Muscle layer of duodenum (tissue), 2 donors: ENCODE measurements at regions not wholly inside any gene's neighbourhood (a gene's known extent, or its start where the extent isn't known, plus 50 kb on each side); places are given as distances from the start of the nearest gene placed in this dataset.

ENCODE experiments used
- H3K27ac ChIP-seq: one replicate; pipeline ENCODE4 v1.7.0; 2013; ENCODE audit warnings: mild to moderate bottlenecking, low read length
- H3K27me3 ChIP-seq: one replicate; pipeline ENCODE4 v1.7.0; 2013; ENCODE audit warnings: low read depth, mild to moderate bottlenecking, control low read depth, low read length
- H3K36me3 ChIP-seq, 2 donors: one replicate each; pipeline ENCODE4 v1.7.0; 2013; ENCODE audit warnings: low read length in 2 of 2, control low read depth in 1 of 2, mild to moderate bottlenecking in 1 of 2; ENCODE audit not compliant: insufficient read depth in 2 of 2, control insufficient read depth in 1 of 2
- H3K4me1 ChIP-seq, 2 donors: one replicate each; pipeline ENCODE4 v1.7.0; 2013; ENCODE audit warnings: low read length in 2 of 2, mild to moderate bottlenecking in 2 of 2, control low read depth in 1 of 2, moderate library complexity in 1 of 2; ENCODE audit not compliant: insufficient read depth in 2 of 2, control insufficient read depth in 1 of 2
- H3K4me3 ChIP-seq, 2 donors: one replicate each; pipeline ENCODE4 v1.7.0; 2013; ENCODE audit warnings: low read length in 2 of 2, low read depth in 1 of 2, mild to moderate bottlenecking in 1 of 2
- H3K9me3 ChIP-seq, 2 donors: one replicate each; pipeline ENCODE4 v1.7.0; 2013; ENCODE audit warnings: low read length in 2 of 2, control low read depth in 1 of 2, mild to moderate bottlenecking in 1 of 2; ENCODE audit not compliant: control insufficient read depth in 1 of 2
- donor health status: healthy.

DNA sequence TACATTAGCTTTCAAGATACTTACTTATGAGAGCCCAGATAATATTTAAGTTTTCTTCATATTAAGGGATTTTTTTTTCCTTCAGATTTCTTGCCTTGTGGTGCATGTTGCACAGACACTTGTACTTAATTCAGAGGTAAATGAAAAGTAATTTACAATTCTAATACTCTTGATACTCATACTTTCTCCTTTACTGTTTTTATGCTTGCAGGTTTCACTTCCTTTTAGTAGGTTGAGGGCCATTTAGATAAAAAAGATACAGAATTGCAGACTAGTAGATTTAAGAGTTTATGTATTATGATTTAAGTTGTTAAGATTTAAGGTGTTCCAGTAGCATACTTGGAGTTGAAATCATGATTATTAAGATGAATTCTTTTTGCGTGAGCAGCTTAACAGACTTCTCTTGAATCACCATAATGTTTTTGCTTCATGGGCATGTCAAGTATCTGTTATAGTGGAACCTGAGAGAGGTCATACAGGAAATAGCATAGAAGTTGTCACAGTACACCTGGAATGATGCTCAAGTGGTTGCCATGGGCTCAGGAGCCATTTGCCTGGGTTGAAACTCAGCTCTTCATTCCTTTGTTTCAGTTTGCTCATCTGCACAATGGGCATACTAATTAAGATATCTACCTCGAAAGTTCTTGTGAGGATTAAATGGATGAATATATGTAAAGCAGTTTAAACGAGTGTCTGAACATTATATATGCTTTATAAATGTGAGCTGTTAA is 174.8 kb upstream of the PRPS1L1 start:
- no peak overlapping the region for H3K27ac ChIP-seq

DNA sequence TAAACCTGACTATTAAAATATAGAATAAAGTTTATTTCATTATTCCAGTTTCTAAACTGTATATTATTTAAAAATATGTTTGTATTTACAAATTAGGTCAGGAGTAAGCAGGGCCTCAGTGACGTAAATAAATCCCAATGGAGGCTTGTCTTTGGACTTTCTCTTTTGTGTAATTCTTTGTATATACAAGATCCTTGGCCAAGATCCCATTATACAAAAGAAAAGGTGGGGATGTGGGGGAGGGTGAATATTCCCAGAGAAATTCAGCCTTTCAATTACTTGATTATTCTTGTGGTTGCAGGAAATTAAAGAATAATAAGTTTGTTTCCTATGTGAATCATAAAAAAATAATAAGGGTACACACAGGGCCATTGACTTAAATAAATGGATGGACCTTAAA is 178.7 kb upstream of the PRPS1L1 start:
- Histone ChIP-seq H3K36me3 (no peaks in the 10 kb centered on the region), H3K9me3 (no peaks in the 10 kb centered on the region), H3K4me1 (no peaks in the 10 kb centered on the region), H3K4me3 (no peak overlapping the region), H3K27ac (no peak overlapping the region), H3K27me3 (no peaks in the 10 kb centered on the region)

More for the DNA sequence above, 174.8 kb upstream of the PRPS1L1 start:
- Histone ChIP-seq H3K4me1 (peaks cover 0 to 3% of the 10 kb centered on the region in 2 donors), H3K36me3 (no peaks in the 10 kb centered on the region), H3K27me3 (no peaks in the 10 kb centered on the region), H3K4me3 (no peak overlapping the region), H3K9me3 (no peaks in the 10 kb centered on the region)

DNA sequence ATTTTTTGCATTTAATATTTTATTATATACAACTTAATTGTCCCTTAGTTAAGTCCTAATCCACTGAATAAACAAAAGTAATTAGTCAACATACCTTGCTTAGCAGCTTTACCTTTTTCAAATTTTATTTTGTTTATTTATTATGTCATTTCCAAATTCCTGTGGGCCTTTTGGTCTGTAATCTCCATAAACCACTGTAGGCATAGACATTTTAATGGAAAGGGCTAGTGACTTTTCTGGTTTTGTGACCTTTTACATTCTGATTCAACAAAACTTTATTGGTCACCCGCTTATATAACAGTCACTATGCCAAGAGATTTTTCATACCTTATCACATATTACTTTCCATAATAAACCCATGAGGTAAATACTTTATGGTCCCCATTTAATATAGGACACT is 181.3 kb upstream of the PRPS1L1 start:
- H3K27me3 ChIP-seq: no peaks in the 10 kb centered on the region
- no peak overlapping the region for H3K4me3 ChIP-seq
- H3K36me3 ChIP-seq: no peaks in the 10 kb centered on the region
- peaks cover 0 to 4% of the 10 kb centered on the region in 2 donors for H3K4me1 ChIP-seq
- no peak overlapping the region for H3K27ac ChIP-seq
- no peaks in the 10 kb centered on the region for H3K9me3 ChIP-seq

DNA sequence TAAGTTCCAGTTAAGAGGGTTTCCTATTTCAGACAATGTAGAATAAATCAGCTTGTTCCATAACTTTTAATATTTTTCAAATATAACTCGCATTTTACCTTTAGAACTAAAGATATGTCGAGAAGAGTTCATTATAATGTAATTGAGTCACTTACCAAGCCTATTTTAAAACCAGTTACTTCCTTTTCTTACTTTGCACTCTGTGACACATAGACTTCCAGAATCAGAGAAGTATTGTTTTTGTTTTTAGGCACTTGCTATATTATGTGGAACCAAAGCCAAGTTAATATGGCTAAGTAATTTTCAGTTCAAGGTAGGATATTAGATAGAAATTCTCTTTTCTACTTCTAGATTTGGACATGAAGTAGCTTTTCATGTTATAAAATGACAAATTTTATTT is 182.7 kb upstream of the PRPS1L1 start:
- H3K9me3 ChIP-seq: no peaks in the 10 kb centered on the region
- peaks cover 0 to 4% of the 10 kb centered on the region in 2 donors for H3K4me1 ChIP-seq
- no peaks in the 10 kb centered on the region for H3K36me3 ChIP-seq
- H3K27ac ChIP-seq: no peak overlapping the region
- no peaks in the 10 kb centered on the region for H3K27me3 ChIP-seq
- H3K4me3 ChIP-seq: no peak overlapping the region

DNA sequence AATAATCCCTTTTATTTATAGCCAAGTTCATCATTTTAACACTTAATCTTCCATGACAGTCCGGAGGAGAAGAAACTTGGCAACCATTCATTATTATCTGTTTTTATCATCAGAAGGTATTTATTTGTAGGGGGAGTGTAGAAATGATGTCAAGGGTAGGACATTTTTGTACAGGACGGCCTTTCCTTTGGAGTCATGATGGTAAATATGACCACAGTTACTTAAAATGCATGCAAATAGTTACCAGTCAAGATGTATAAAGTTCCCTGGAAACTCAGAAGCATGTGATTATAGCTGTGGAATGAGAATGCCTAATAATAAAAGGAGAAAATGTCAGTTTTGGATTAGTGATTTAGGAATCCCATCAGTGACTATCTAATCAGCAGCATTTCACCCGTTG is 183.1 kb upstream of the PRPS1L1 start:
- H3K36me3 ChIP-seq: no peaks in the 10 kb centered on the region
- H3K27ac ChIP-seq: no peak overlapping the region
- no peaks in the 10 kb centered on the region for H3K27me3 ChIP-seq

DNA sequence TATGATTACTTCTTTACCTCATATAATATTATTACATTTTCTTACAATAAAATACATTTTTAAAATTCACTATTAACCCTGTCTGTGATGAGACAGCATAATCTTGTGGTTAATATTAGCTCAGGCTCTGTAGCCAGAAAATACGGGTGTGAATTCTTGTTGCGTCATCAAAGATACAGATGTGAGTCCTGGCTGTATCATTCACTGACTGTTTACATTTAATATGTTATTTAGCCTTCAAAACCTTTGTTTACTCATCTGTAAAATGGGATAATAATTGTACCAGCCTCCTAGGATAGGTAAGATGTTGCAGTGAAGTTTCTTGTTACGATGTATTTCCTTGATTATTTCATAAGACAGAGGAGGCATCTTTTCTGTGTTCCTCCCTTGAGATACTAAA is 184.7 kb upstream of the PRPS1L1 start:
- no peaks in the 10 kb centered on the region for H3K36me3 ChIP-seq
- no peak overlapping the region for H3K4me3 ChIP-seq
- no peaks in the 10 kb centered on the region for H3K27me3 ChIP-seq
- H3K27ac ChIP-seq: no peak overlapping the region
- H3K4me1 ChIP-seq: peaks cover 0 to 4% of the 10 kb centered on the region in 2 donors
- no peaks in the 10 kb centered on the region for H3K9me3 ChIP-seq

More for the DNA sequence above, 183.1 kb upstream of the PRPS1L1 start:
- Histone ChIP-seq H3K9me3 (no peaks in the 10 kb centered on the region), H3K4me1 (peaks cover 0 to 4% of the 10 kb centered on the region in 2 donors), H3K4me3 (no peak overlapping the region)

DNA sequence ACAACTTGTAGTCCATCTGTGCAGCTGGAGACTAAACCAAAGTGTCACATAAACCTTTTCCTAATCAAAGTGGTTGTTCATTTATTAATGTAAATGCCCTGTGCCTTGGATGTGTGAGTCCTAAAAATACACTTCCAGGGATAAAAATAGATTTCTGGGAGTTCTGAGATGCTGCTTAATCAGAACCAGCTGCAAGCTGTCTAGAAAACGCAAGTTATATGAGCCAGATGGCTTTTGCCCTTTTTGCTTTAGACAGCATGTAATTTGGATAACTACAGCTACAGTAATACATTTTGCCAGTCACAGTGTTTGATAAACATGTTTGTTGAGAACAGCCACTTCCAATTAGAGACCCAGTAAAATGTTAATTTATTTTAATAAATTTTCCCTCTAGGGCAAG is 185.1 kb upstream of the PRPS1L1 start:
- Histone ChIP-seq H3K27ac (no peak overlapping the region), H3K4me3 (no peak overlapping the region), H3K9me3 (no peaks in the 10 kb centered on the region), H3K4me1 (peaks cover 0 to 4% of the 10 kb centered on the region in 2 donors), H3K36me3 (no peaks in the 10 kb centered on the region), H3K27me3 (no peaks in the 10 kb centered on the region)

DNA sequence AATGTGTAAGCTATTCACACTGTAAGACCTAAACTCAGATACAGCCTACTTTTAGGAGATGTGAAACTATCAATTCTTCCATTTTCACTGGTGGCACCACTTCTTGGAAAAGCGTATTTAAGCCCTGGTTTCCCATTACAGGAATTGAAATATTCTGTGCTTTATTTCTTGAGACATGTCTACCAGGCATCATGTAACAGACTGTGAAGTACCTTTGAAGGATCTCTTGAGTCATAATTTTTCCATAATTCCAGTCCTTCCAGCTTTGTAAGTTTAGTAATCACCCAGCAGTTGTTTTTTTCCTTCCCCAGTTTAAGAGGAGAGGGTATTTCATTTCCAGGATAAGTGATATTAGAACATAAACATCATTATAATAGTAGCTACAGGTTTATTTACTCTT is 186.0 kb upstream of the PRPS1L1 start:
- peaks cover 0 to 4% of the 10 kb centered on the region in 2 donors for H3K4me1 ChIP-seq
- no peaks in the 10 kb centered on the region for H3K36me3 ChIP-seq
- H3K27ac ChIP-seq: no peak overlapping the region
- no peaks in the 10 kb centered on the region for H3K9me3 ChIP-seq
- H3K27me3 ChIP-seq: no peaks in the 10 kb centered on the region
- no peak overlapping the region for H3K4me3 ChIP-seq

DNA sequence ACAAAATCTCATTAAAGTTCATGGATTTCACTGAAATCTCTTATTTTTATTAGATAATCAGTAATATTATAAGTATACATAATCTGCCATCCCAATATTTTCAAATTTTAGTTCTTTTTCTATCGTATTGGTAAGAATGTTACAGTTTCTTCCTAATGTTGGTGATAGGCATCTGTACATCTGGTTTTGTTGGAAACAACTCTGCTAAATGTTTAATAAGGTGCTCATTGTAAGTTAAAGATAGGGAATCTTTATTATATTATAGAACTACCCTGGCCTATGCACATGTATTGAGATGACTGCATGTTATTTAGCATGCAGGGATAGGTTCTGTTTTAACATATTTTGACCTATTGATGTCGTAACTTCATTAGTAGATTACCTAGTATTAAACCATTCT is 188.6 kb upstream of the PRPS1L1 start:
- Histone ChIP-seq H3K4me3 (no peak overlapping the region), H3K36me3 (no peaks in the 10 kb centered on the region), H3K27ac (no peak overlapping the region), H3K9me3 (no peaks in the 10 kb centered on the region), H3K4me1 (peaks cover 0 to 4% of the 10 kb centered on the region in 2 donors), H3K27me3 (no peaks in the 10 kb centered on the region)

GRCh38 chr7:18221377-18222293 is 194.0 kb upstream of the PRPS1L1 start:
- no peak overlapping the region for H3K4me3 ChIP-seq
- no peak overlapping the region for H3K27ac ChIP-seq
- no peaks in the 10 kb centered on the region for H3K36me3 ChIP-seq
- no peaks in the 10 kb centered on the region for H3K27me3 ChIP-seq
- no peaks in the 10 kb centered on the region for H3K9me3 ChIP-seq
- no peaks in the 10 kb centered on the region for H3K4me1 ChIP-seq

DNA sequence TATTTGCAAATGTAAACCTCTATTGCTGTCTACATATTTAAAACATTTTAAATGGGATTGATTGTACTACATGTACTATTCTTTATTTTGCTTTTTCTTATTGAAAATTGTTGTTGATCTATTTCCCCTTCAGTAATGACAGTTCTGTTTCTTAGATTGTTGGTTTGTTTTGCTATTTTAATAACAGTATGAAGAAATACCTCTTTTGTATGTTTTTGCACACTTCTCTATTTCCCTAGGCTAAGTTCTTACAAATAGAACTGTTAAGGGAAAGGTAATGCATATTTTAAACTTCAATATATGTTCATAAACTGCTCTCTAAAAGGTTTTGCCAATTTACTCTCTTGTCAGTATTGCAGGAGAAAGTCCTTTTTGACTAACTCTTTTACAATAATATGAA is 195.0 kb upstream of the PRPS1L1 start:
- H3K27me3 ChIP-seq: no peaks in the 10 kb centered on the region
- H3K9me3 ChIP-seq: no peaks in the 10 kb centered on the region
- no peaks in the 10 kb centered on the region for H3K4me1 ChIP-seq
- H3K36me3 ChIP-seq: no peaks in the 10 kb centered on the region
- H3K4me3 ChIP-seq: no peak overlapping the region
- no peak overlapping the region for H3K27ac ChIP-seq
